ENCODE measurements at regions not wholly inside any gene's neighbourhood (a gene's known extent, or its start where the extent isn't known, plus 50 kb on each side); places are given as distances from the start of the nearest gene placed in this dataset.

DNA sequence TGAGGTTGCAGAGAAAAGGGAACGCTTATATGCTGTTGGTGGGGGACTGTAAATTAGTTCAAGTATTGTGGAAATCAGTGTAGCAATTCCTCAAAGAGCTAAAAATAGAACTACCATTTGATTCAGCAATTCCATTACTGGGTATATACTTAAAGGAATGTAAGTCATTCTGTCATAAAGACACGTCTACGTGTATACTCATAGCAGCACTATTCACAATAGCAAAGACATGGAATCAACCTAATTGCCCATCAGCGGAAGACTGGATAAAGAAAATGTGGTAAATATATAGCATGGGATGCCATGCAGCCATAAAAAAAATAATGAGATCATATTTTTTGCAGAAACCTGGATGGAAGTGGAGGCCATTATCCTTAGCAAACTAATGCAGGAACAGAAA lies 100.0 kb upstream of the NPSR1 start:
- TF ChIP-seq, protein P1, sequence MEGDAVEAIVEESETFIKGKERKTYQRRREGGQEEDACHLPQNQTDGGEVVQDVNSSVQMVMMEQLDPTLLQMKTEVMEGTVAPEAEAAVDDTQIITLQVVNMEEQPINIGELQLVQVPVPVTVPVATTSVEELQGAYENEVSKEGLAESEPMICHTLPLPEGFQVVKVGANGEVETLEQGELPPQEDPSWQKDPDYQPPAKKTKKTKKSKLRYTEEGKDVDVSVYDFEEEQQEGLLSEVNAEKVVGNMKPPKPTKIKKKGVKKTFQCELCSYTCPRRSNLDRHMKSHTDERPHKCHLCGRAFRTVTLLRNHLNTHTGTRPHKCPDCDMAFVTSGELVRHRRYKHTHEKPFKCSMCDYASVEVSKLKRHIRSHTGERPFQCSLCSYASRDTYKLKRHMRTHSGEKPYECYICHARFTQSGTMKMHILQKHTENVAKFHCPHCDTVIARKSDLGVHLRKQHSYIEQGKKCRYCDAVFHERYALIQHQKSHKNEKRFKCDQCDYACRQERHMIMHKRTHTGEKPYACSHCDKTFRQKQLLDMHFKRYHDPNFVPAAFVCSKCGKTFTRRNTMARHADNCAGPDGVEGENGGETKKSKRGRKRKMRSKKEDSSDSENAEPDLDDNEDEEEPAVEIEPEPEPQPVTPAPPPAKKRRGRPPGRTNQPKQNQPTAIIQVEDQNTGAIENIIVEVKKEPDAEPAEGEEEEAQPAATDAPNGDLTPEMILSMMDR (IDR thresholded peaks at IDR 0.05), result no peak
- TF ChIP-seq POLR2A (IDR thresholded peaks at IDR 0.05), result no peak
